HG02798 (cell line): ENCODE measurements at regions not wholly inside any gene's neighbourhood (a gene's known extent, or its start where the extent isn't known, plus 50 kb on each side); places are given as distances from the start of the nearest gene placed in this dataset.

Experiments used
- ATAC-seq: cut with Tn5 transposase; IDR thresholded peaks from one replicate; pipeline ENCODE4 v1.9.1; 2021; ENCODE audit warnings: mild to moderate bottlenecking; ENCODE audit not compliant: unreplicated experiment, poor library complexity

- no peak for ATAC-seq
These were observed 225.3 kb downstream of the MC4R start for GRCh38 chr18:60147323-60147722.

- peak; percentile 86 for ATAC-seq
These were observed 226.2 kb downstream of the MC4R start for GRCh38 chr18:60146220-60146960.

DNA sequence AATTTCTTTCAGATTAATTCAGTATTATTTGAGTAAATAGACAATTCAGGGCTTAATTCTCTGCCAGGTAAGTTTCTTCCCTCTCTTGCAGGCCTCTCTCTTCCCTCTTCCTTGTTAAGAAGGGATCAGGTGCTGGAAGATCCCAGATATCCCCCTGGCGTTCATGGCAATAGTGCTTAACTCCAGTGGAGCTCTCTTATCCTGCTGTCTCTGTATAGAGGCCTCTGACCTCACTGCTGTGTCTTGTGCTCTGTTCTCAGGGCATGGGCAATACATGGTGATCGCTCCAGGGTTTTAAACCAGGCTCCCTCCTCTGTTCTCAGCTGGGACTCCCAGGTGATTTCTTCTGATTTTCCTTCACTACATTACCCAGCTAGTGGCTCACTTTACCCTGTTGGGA is 226.8 kb downstream of the MC4R start:
- peak; percentile 18 for ATAC-seq

DNA sequence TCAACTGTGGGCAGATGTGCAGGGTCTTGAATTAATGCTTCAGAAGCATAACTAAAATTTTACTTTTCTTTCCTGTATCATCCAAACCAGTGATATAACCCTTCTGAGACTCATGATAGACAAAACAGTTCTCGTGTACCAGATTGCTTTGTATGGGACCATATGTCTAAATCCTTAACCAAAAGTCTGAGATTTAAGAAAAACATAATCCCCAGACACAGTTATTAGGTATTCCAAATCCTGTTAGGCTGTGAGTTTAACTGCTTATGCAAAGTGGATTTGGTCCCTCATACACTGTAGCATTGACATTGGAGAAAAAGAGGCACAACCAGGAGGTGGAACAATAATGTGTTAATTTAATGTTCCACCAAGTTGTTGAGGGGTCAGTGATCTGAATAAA is 235.0 kb downstream of the PMAIP1 start:
- no peak for ATAC-seq

GRCh38 chr18:60130284-60130683 is 230.5 kb downstream of the PMAIP1 start:
- ATAC-seq: no peak

- no peak for ATAC-seq
These were observed 223.2 kb downstream of the PMAIP1 start for GRCh38 chr18:60123031-60123430.

GRCh38 chr18:60122339-60122738 is 222.5 kb downstream of the PMAIP1 start:
- ATAC-seq: no peak

GRCh38 chr18:60120231-60120750 is 220.5 kb downstream of the PMAIP1 start:
- no peak for ATAC-seq

GRCh38 chr18:60117321-60117720 is 217.5 kb downstream of the PMAIP1 start:
- no peak for ATAC-seq

DNA sequence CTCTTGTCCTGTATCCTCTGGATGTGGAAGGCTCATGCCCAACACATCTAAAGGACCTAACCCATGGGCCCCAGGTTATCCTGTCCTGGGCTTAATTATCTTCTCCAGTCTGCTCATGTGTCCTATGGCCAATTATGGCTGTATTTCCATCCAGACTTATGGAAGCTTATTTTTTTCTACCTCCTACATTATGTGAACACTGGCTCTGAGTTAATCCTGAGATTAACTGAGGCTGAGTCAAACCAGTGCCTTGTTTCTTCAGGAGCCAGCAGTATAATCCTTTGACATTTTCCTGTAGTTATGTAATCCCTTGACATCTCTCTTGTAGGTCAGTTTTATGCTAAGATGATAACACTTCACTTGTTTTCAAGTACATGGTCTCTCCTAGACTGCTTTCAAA is 213.6 kb downstream of the PMAIP1 start:
- ATAC-seq: no peak

GRCh38 chr18:60112369-60112768 is 212.6 kb downstream of the PMAIP1 start:
- no peak for ATAC-seq

- no peak for ATAC-seq
These were observed 211.7 kb downstream of the PMAIP1 start for GRCh38 chr18:60111525-60111924.

DNA sequence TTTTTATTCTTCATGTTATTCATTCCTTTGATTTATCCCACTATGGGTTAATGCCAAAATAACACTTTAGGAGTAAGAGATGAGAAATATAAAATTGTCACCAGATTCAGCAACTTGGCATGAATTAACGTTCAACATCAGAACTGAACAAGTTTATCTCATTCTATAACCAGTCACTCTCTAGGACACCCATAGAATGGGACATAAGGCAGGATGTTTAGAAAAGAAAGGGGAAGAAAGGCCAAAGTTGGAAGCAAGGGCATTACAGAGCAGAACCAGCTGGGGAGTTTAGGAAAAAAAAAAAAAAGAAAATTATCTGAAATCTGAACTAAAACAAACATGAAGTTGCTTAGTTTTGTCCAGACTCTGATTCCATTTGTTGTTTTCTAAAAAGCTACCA is 211.0 kb downstream of the PMAIP1 start:
- ATAC-seq: no peak

- ATAC-seq: no peak
These were observed 201.0 kb downstream of the PMAIP1 start for GRCh38 chr18:60100778-60101177.

DNA sequence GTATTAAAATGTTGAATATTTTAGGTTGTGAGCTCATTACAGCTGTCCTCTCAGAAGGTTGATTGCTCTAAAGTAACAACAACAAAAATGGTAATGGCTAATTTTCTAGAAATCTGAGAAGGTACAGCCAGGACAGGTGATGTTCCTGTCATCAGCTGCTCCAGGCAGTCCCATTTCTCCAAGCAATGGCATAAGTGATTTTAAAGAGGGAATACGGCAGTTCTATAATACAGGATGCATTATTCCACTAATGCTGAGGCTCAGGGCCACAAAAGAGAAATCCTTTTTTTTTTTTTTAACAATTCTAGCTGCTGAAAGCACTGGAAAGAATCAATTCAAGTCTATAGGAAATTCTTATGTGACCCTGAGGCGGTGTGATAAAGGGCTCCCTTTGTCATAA is 199.9 kb downstream of the PMAIP1 start:
- no peak for ATAC-seq

- ATAC-seq: no peak
These were observed 196.6 kb downstream of the PMAIP1 start for GRCh38 chr18:60096428-60096827.

DNA sequence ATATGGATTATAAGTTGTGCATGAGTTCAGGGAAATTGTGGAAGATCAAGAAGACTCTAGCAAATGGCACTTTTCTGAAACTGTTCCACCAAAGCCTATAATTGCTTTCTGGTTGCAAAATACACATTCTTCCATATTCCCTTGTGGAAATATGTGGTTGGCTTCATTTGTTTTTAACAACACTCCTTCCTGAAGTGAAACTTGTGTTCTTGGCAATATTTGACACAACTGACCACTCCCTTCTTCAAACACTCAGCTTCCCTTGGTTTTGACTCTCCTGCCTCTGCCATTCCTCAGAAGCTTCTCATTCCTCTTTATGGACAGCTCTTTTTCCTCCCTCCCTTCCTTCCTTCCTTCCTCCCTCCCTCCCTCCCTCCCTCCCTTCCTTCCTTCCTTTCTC is 192.3 kb downstream of the PMAIP1 start:
- no peak for ATAC-seq

DNA sequence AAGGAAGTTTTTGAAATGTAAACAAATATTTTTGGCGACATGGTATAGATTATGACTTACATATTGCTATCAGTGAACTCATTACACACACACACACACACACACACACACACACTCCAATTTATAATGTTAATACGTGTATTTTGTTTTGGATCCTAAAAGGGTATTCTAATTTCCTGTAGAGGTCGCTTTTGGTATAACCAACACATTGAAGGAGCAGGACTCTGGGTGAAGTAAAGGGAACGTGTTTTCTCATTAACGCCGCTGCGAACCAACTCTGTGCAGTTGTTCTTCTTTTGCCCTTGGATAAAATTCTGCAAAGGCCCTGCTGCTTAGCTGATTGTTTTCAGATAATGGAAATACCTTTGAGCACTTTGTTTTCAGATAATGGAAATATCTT is 190.4 kb downstream of the PMAIP1 start:
- no peak for ATAC-seq

DNA sequence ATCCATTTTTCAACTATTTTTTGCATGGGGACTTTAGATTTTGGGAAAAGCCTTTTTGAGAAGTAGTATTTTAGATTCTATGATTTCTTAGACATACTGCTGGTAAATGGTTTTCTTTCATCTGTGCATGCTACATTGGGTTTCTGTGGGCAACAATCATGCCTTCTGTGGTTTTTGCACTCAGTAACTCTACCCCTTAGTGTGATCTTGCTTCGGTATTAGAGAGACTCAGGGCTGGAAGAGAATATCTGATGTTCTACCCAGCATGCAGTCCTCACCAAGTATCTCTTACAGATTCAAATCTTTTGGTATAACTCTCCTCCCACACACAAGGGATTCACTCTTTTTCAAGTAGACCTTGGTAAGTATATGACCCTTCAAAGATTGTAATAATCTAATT is 183.0 kb downstream of the PMAIP1 start:
- peak; percentile 64 for ATAC-seq

- no peak for ATAC-seq
These were observed 182.5 kb downstream of the PMAIP1 start for GRCh38 chr18:60082282-60082681.

DNA sequence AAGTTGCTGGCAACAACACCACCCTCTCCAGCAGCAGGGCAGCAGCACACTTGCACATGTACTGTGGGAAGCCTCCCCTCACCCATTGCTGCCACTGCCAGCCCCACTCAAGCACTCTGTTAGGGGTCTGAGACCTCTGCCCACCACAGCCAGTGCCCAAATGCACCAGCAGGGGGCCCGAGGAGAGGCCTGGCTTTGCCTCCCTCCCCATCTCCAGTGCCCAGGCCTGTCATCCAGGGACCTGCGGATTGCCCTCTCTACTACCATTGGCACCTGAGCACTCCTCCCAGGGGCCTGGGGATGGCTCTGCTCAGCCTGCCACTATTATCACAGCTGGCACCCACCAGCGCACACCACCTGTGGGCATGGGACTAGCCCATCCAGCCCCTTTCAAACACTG is 175.7 kb downstream of the PMAIP1 start:
- ATAC-seq: no peak

DNA sequence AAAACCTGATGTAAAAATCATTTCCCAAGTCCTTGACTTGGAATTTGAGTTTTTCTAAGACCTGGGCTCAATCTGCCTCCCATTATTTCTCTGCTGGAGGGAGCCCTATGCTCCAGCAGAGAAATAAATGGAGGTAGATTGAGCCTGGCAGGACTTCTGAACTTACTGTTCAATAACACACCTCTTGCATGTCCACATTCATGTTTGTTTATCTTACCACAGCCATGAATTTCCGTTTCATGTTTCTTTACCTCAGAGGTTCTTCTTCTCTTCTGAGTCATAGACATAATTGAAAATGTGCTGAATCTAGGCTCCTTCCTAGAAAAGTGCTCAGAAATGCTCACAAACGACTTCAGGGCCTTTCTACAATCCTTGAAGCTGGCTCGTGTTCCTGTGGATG is 170.8 kb downstream of the PMAIP1 start:
- no peak for ATAC-seq
